ENCODE measurements at regions not wholly inside any gene's neighbourhood (a gene's known extent, or its start where the extent isn't known, plus 50 kb on each side); places are given as distances from the start of the nearest gene placed in this dataset.

DNA sequence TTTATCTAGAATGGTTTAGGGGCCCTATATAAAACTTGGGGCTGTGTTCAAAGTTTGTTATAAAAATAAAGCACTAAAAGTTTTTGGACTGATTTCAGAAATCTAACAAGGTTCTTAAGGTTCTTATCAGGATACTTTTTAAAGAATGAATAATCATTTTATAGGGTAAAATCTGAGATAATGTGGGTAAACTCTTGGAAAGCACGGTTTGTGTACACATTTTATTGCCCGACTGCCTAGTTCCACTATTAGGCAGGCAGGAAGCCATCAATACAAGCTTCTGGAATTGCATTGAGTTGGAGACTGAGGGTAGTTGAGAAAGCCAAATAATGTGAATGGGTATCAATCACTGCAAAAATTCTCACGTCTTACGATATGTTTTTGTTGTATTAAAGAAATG lies 331.0 kb upstream of the PITX2 start:
- dilution Hi-C loops (cut with MboI; ENCODE audit: extremely low pct_ligation_motif_present, low sequenced_read_pairs): loop anchor here (25.0 kb wide), 1 partner anchor 317 kb away; no protein-coding TSS in a partner anchor
- no peaks in the 10 kb centered on the region for H3K9me3 ChIP-seq (ENCODE audit: control insufficient read depth, low read depth, low read length)
- H3K4me3 ChIP-seq (ENCODE audit: control insufficient read depth in 2 of 3, extremely low read depth in 1 of 3, insufficient read depth in 2 of 3, low read depth in 1 of 3, low read length in 3 of 3): no peak overlapping the region
- no peak overlapping the region for H3K27ac ChIP-seq (ENCODE audit: control insufficient read depth, insufficient read depth, low read length)
- DNase-seq (ENCODE audit: low read depth, low spot score): no peak
- no peak for FAIRE-seq
- H3K27me3 ChIP-seq (ENCODE audit: control insufficient read depth, extremely low read depth, insufficient read depth, low read length): no peaks in the 10 kb centered on the region
- H3K4me1 ChIP-seq (ENCODE audit: control insufficient read depth, extremely low read depth, insufficient read depth, low read length): no peaks in the 10 kb centered on the region
- H4K20me1 ChIP-seq (ENCODE audit: control insufficient read depth, extremely low read depth, insufficient read depth, low read length): no peaks in the 10 kb centered on the region
- H3K9me1 ChIP-seq (ENCODE audit: control insufficient read depth, extremely low read depth, insufficient read depth, low read length): no peaks in the 10 kb centered on the region
- H3K79me2 ChIP-seq (ENCODE audit: control insufficient read depth, insufficient read depth, low read length): no peaks in the 10 kb centered on the region
- H3K36me3 ChIP-seq (ENCODE audit: control insufficient read depth in 2 of 2, extremely low read depth in 1 of 2, insufficient read depth in 2 of 2, low read length in 2 of 2): no peaks in the 10 kb centered on the region
- no peak overlapping the region for H3K9ac ChIP-seq (ENCODE audit: control insufficient read depth, extremely low read depth, insufficient read depth, low read length)
- TF ChIP-seq, protein P1, sequence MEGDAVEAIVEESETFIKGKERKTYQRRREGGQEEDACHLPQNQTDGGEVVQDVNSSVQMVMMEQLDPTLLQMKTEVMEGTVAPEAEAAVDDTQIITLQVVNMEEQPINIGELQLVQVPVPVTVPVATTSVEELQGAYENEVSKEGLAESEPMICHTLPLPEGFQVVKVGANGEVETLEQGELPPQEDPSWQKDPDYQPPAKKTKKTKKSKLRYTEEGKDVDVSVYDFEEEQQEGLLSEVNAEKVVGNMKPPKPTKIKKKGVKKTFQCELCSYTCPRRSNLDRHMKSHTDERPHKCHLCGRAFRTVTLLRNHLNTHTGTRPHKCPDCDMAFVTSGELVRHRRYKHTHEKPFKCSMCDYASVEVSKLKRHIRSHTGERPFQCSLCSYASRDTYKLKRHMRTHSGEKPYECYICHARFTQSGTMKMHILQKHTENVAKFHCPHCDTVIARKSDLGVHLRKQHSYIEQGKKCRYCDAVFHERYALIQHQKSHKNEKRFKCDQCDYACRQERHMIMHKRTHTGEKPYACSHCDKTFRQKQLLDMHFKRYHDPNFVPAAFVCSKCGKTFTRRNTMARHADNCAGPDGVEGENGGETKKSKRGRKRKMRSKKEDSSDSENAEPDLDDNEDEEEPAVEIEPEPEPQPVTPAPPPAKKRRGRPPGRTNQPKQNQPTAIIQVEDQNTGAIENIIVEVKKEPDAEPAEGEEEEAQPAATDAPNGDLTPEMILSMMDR (optimal IDR thresholded peaks at IDR 0.05 in 1 of 3, IDR thresholded peaks at IDR 0.05 in 1 of 3, conservative IDR thresholded peaks at IDR 0.05 in 1 of 3; ENCODE audit: extremely low read depth in 1 of 3, insufficient read depth in 2 of 3, low read length in 3 of 3): no peak
- TF ChIP-seq EZH2 (IDR thresholded peaks at IDR 0.05; ENCODE audit: low read length): no peak
- H3K4me2 ChIP-seq (ENCODE audit: control insufficient read depth, extremely low read depth, insufficient read depth, low read depth, low read length): no peak overlapping the region
- H2AFZ ChIP-seq (ENCODE audit: control insufficient read depth, low read length): no peak overlapping the region

DNA sequence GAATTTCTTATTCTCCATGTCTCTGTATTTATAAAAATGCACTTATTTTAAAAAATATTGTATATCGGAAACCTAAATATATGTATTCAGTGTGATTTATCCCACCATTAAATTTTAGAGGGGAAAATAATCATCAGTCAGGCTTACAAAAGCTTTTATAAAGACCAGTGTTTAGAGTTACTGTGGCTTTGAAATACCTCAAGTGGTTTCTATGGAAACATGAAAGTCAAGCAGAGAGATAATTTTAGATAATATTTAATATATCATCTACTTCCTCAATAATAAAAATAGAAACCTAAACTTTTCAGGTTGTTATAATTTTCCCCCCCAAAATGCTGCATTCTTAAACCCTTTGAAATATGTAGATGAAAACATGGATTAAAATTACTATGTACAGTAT lies 332.9 kb upstream of the PITX2 start:
- DNase-seq (ENCODE audit: low read depth, low spot score): no peak
- H3K9me1 ChIP-seq (ENCODE audit: control insufficient read depth, extremely low read depth, insufficient read depth, low read length): no peaks in the 10 kb centered on the region
- H3K9me3 ChIP-seq (ENCODE audit: control insufficient read depth, low read depth, low read length): no peaks in the 10 kb centered on the region
- H3K27ac ChIP-seq (ENCODE audit: control insufficient read depth, insufficient read depth, low read length): no peak overlapping the region
- no peak overlapping the region for H2AFZ ChIP-seq (ENCODE audit: control insufficient read depth, low read length)
- no peaks in the 10 kb centered on the region for H3K79me2 ChIP-seq (ENCODE audit: control insufficient read depth, insufficient read depth, low read length)
- dilution Hi-C loops (cut with MboI; ENCODE audit: extremely low pct_ligation_motif_present, low sequenced_read_pairs): loop anchor here (25.0 kb wide), 1 partner anchor 318 kb away; no protein-coding TSS in a partner anchor
- TF ChIP-seq EZH2 (IDR thresholded peaks at IDR 0.05; ENCODE audit: low read length): no peak
- TF ChIP-seq, protein P1 (optimal IDR thresholded peaks at IDR 0.05 in 1 of 3, IDR thresholded peaks at IDR 0.05 in 1 of 3, conservative IDR thresholded peaks at IDR 0.05 in 1 of 3; ENCODE audit: extremely low read depth in 1 of 3, insufficient read depth in 2 of 3, low read length in 3 of 3): no peak
- FAIRE-seq: no peak
- no peak overlapping the region for H3K4me3 ChIP-seq (ENCODE audit: control insufficient read depth in 2 of 3, extremely low read depth in 1 of 3, insufficient read depth in 2 of 3, low read depth in 1 of 3, low read length in 3 of 3)
- no peaks in the 10 kb centered on the region for H3K4me1 ChIP-seq (ENCODE audit: control insufficient read depth, extremely low read depth, insufficient read depth, low read length)
- no peak overlapping the region for H3K9ac ChIP-seq (ENCODE audit: control insufficient read depth, extremely low read depth, insufficient read depth, low read length)
- no peaks in the 10 kb centered on the region for H4K20me1 ChIP-seq (ENCODE audit: control insufficient read depth, extremely low read depth, insufficient read depth, low read length)
- no peaks in the 10 kb centered on the region for H3K27me3 ChIP-seq (ENCODE audit: control insufficient read depth, extremely low read depth, insufficient read depth, low read length)
- no peaks in the 10 kb centered on the region for H3K36me3 ChIP-seq (ENCODE audit: control insufficient read depth in 2 of 2, extremely low read depth in 1 of 2, insufficient read depth in 2 of 2, low read length in 2 of 2)
- H3K4me2 ChIP-seq (ENCODE audit: control insufficient read depth, extremely low read depth, insufficient read depth, low read depth, low read length): no peak overlapping the region

Data from keratinocyte (primary cell).